IMR-90 (cell line): ENCODE measurements at regions not wholly inside any gene's neighbourhood (a gene's known extent, or its start where the extent isn't known, plus 50 kb on each side); places are given as distances from the start of the nearest gene placed in this dataset.

Source experiments
- CEBPB ChIP-seq: IDR thresholded peaks from 2 replicates; pipeline ENCODE4 v1.6.1; 2012; ENCODE audit warnings: low read depth, low read length, improper control_type of control experiment
- FOS ChIP-seq: fragments of 150-350 bp; IDR thresholded peaks from 2 replicates; pipeline ENCODE4 v1.6.1; 2016; ENCODE audit warnings: low read depth, low read length
- MAFK ChIP-seq: IDR thresholded peaks from 2 replicates; pipeline ENCODE4 v1.6.1; 2012; ENCODE audit warnings: low read depth, low read length, improper control_type of control experiment
- MAZ ChIP-seq: IDR thresholded peaks from 2 replicates; pipeline ENCODE4 v1.6.1; 2012; ENCODE audit warnings: low read depth, mild to moderate bottlenecking, low read length, improper control_type of control experiment, moderate library complexity, borderline replicate concordance
- MXI1 ChIP-seq: IDR thresholded peaks from 2 replicates; pipeline ENCODE4 v1.6.1; 2012; ENCODE audit warnings: low read depth, mild to moderate bottlenecking, low read length, moderate library complexity, borderline replicate concordance
- NFE2L2 ChIP-seq: fragments of 150-350 bp; IDR thresholded peaks from 2 replicates; pipeline ENCODE4 v1.6.1; 2016; ENCODE audit warnings: low read depth, mild to moderate bottlenecking, low read length
- POLR2A ChIP-seq: IDR thresholded peaks from 2 replicates; pipeline ENCODE4 v1.6.1; 2012; ENCODE audit warnings: mild to moderate bottlenecking, low read depth, low read length
- RAD21 ChIP-seq: IDR thresholded peaks from 2 replicates; pipeline ENCODE4 v1.6.1; 2012; ENCODE audit warnings: low read length, improper control_type of control experiment
- RFX5 ChIP-seq: IDR thresholded peaks from 2 replicates; pipeline ENCODE4 v1.8.0; 2012; ENCODE audit warnings: low read depth, mild to moderate bottlenecking, low read length, moderate library complexity
- SMC3 ChIP-seq: fragments of 150-350 bp; IDR thresholded peaks from 2 replicates; pipeline ENCODE4 v1.6.1; 2016; ENCODE audit warnings: low read depth, mild to moderate bottlenecking, antibody characterized with exemption, low read length, moderate library complexity
- TF ChIP-seq, protein P1 (sequence below): conservative IDR thresholded peaks from 2 replicates; pipeline ENCODE4 v1.5.1; 2012; ENCODE audit warnings: mild to moderate bottlenecking, low read depth, low read length, improper control_type of control experiment
- TF ChIP-seq, protein P2 (sequence below): fragments of 150-350 bp; IDR thresholded peaks from 2 replicates; pipeline ENCODE4 v1.6.1; 2017; ENCODE audit warnings: mild to moderate bottlenecking, antibody characterized with exemption, low read length, low read depth

DNA sequence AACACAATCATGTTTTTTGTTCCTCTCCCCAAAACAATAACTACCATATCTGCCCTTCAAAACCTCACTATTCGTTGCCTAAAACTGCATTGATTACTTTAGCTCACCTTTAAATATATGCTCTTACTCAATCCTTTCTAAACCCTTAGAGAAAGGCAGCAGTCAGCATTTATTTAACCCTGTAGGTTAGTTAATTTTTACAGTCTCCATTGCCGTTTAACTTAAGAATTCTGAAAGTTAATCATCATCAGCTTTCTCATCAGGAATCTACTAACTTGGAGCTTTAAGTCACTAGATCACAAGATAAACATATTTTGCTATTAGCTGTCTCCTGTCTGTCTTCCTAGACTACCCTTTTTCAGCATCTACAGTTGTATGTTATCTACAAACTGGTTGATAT, 991.9 kb downstream of the EPHA7 start:
- TF ChIP-seq POLR2A, result no peak
- TF ChIP-seq FOS, result no peak
- peak; percentile 52; the same call in 1 of the 2 replicates for TF ChIP-seq MAFK
- no peak for TF ChIP-seq MAZ
- TF ChIP-seq MXI1, result no peak
- TF ChIP-seq, protein P1, sequence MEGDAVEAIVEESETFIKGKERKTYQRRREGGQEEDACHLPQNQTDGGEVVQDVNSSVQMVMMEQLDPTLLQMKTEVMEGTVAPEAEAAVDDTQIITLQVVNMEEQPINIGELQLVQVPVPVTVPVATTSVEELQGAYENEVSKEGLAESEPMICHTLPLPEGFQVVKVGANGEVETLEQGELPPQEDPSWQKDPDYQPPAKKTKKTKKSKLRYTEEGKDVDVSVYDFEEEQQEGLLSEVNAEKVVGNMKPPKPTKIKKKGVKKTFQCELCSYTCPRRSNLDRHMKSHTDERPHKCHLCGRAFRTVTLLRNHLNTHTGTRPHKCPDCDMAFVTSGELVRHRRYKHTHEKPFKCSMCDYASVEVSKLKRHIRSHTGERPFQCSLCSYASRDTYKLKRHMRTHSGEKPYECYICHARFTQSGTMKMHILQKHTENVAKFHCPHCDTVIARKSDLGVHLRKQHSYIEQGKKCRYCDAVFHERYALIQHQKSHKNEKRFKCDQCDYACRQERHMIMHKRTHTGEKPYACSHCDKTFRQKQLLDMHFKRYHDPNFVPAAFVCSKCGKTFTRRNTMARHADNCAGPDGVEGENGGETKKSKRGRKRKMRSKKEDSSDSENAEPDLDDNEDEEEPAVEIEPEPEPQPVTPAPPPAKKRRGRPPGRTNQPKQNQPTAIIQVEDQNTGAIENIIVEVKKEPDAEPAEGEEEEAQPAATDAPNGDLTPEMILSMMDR, result no peak
- no peak for TF ChIP-seq SMC3
- TF ChIP-seq NFE2L2, result no peak
- TF ChIP-seq, protein P2, sequence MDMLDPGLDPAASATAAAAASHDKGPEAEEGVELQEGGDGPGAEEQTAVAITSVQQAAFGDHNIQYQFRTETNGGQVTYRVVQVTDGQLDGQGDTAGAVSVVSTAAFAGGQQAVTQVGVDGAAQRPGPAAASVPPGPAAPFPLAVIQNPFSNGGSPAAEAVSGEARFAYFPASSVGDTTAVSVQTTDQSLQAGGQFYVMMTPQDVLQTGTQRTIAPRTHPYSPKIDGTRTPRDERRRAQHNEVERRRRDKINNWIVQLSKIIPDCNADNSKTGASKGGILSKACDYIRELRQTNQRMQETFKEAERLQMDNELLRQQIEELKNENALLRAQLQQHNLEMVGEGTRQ, result no peak
- no peak for TF ChIP-seq CEBPB
- no peak for TF ChIP-seq RAD21
- TF ChIP-seq RFX5, result no peak
